ENCODE measurements at regions not wholly inside any gene's neighbourhood (a gene's known extent, or its start where the extent isn't known, plus 50 kb on each side); places are given as distances from the start of the nearest gene placed in this dataset.

- H4K20me1 ChIP-seq (replicated peaks; ENCODE audit: control insufficient read depth, extremely low read depth, insufficient read depth, low read length): no peaks in the 10 kb centered on the region
- DNase-seq (ENCODE audit: low read depth, low spot score) (no peak), FAIRE-seq (no peak)
- H3K79me2 ChIP-seq (ENCODE audit: control insufficient read depth, insufficient read depth, low read length): no peaks in the 10 kb centered on the region
- no peak overlapping the region for H3K4me2 ChIP-seq (ENCODE audit: insufficient read depth, low read length)
- H3K9me3 ChIP-seq (replicated peaks; ENCODE audit: control insufficient read depth, insufficient read depth, low read length): peaks cover 6% of the 10 kb centered on the region
- no TSS peak for BruUV-seq (replicated peaks)
- H3K4me3 ChIP-seq (replicated peaks in 1 of 3; ENCODE audit: insufficient read depth in 1 of 3, low read depth in 1 of 3, low read length in 3 of 3): no peak overlapping the region
- dilution Hi-C loops (cut with MboI; ENCODE audit: extremely low pct_ligation_motif_present, low sequenced_read_pairs): no loop called here
- no peak overlapping the region for H3K9ac ChIP-seq (replicated peaks; ENCODE audit: extremely low read depth, insufficient read depth, low read length)
- H3K36me3 ChIP-seq (ENCODE audit: control insufficient read depth in 2 of 2, extremely low read depth in 1 of 2, insufficient read depth in 2 of 2, low read length in 2 of 2): no peaks in the 10 kb centered on the region
- intact Hi-C loops (cut with micrococcal nuclease): no loop called here
- TF ChIP-seq JUN (IDR thresholded peaks at IDR 0.05; ENCODE audit: borderline replicate concordance, insufficient read depth, insufficient read length, low read depth) (no peak), POLR2AphosphoS5 (IDR thresholded peaks at IDR 0.05; ENCODE audit: insufficient read depth, low read depth, low read length) (no peak), GATA2 (IDR thresholded peaks at IDR 0.05; ENCODE audit: insufficient read depth, insufficient read length, low read depth, low read length) (no peak), FOS (IDR thresholded peaks at IDR 0.05; ENCODE audit: borderline replicate concordance, insufficient read depth, low read length) (no peak), POLR2A (IDR thresholded peaks at IDR 0.05; ENCODE audit: low read depth, low read length) (no peak), MAX (IDR thresholded peaks at IDR 0.05; ENCODE audit: insufficient read depth, insufficient read length) (no peak), EZH2 (IDR thresholded peaks at IDR 0.05; ENCODE audit: borderline replicate concordance, low read depth, low read length, severe bottlenecking) (no peak)
- no peaks in the 10 kb centered on the region for H3K4me1 ChIP-seq (ENCODE audit: control insufficient read depth, extremely low read depth, insufficient read depth, low read length)
- no peaks in the 10 kb centered on the region for H3K9me1 ChIP-seq (replicated peaks; ENCODE audit: control insufficient read depth, extremely low read depth, insufficient read depth, low read length)
- ChIA-PET CTCF (no interaction called here), POLR2A (no interaction called here)
- H3K27ac ChIP-seq (ENCODE audit: insufficient read depth, low read depth, low read length): no peak overlapping the region
- no peaks in the 10 kb centered on the region for H3K27me3 ChIP-seq (ENCODE audit: control insufficient read depth in 2 of 2, insufficient read depth in 2 of 2, low read length in 2 of 2)
- no peak overlapping the region for H2AFZ ChIP-seq (ENCODE audit: low read depth, low read length)
Measured at GRCh38 chr11:101321222-101321621, 191.6 kb upstream of the PGR start.

GRCh38 chr11:101306721-101307120, 177.1 kb upstream of the PGR start:
- H2AFZ ChIP-seq (ENCODE audit: low read depth, low read length): no peak overlapping the region
- no peaks in the 10 kb centered on the region for H3K36me3 ChIP-seq (ENCODE audit: control insufficient read depth in 2 of 2, extremely low read depth in 1 of 2, insufficient read depth in 2 of 2, low read length in 2 of 2)
- dilution Hi-C loops (cut with MboI; ENCODE audit: extremely low pct_ligation_motif_present, low sequenced_read_pairs): no loop called here
- CTCF ChIA-PET: no interaction called here
- DNase-seq (ENCODE audit: low read depth, low spot score) (no peak), FAIRE-seq (no peak)
- H3K9me3 ChIP-seq (replicated peaks; ENCODE audit: control insufficient read depth, insufficient read depth, low read length): peaks cover 2% of the 10 kb centered on the region
- BruUV-seq (replicated peaks): no TSS peak
- H3K4me3 ChIP-seq (replicated peaks in 1 of 3; ENCODE audit: insufficient read depth in 1 of 3, low read depth in 1 of 3, low read length in 3 of 3): no peak overlapping the region
- POLR2A ChIA-PET: no interaction called here
- no peaks in the 10 kb centered on the region for H3K79me2 ChIP-seq (ENCODE audit: control insufficient read depth, insufficient read depth, low read length)
- H3K4me2 ChIP-seq (ENCODE audit: insufficient read depth, low read length): no peak overlapping the region
- intact Hi-C loops (cut with micrococcal nuclease): no loop called here
- H3K9me1 ChIP-seq (replicated peaks; ENCODE audit: control insufficient read depth, extremely low read depth, insufficient read depth, low read length): no peaks in the 10 kb centered on the region
- H3K4me1 ChIP-seq (ENCODE audit: control insufficient read depth, extremely low read depth, insufficient read depth, low read length): no peaks in the 10 kb centered on the region
- H4K20me1 ChIP-seq (replicated peaks; ENCODE audit: control insufficient read depth, extremely low read depth, insufficient read depth, low read length): no peaks in the 10 kb centered on the region
- no peak overlapping the region for H3K9ac ChIP-seq (replicated peaks; ENCODE audit: extremely low read depth, insufficient read depth, low read length)
- H3K27me3 ChIP-seq (ENCODE audit: control insufficient read depth in 2 of 2, insufficient read depth in 2 of 2, low read length in 2 of 2): no peaks in the 10 kb centered on the region
- no peak for TF ChIP-seq MYC (IDR thresholded peaks at IDR 0.05; ENCODE audit: low read depth, low read length)
- TF ChIP-seq POLR2AphosphoS5 (IDR thresholded peaks at IDR 0.05; ENCODE audit: insufficient read depth, low read depth, low read length): no peak
- no peak for TF ChIP-seq JUN (IDR thresholded peaks at IDR 0.05; ENCODE audit: borderline replicate concordance, insufficient read depth, insufficient read length, low read depth)
- no peak for TF ChIP-seq MAX (IDR thresholded peaks at IDR 0.05; ENCODE audit: insufficient read depth, insufficient read length)
- TF ChIP-seq EZH2 (IDR thresholded peaks at IDR 0.05; ENCODE audit: borderline replicate concordance, low read depth, low read length, severe bottlenecking): no peak
- TF ChIP-seq CTCF (IDR thresholded peaks at IDR 0.05; ENCODE audit: extremely low read depth in 1 of 2, insufficient read depth in 1 of 2, low read depth in 1 of 2, low read length in 2 of 2): no peak
- TF ChIP-seq FOS (IDR thresholded peaks at IDR 0.05; ENCODE audit: borderline replicate concordance, insufficient read depth, low read length): no peak
- no peak for TF ChIP-seq POLR2A (IDR thresholded peaks at IDR 0.05; ENCODE audit: low read depth, low read length)
- TF ChIP-seq GATA2 (IDR thresholded peaks at IDR 0.05; ENCODE audit: insufficient read depth, insufficient read length, low read depth, low read length): no peak
- H3K27ac ChIP-seq (ENCODE audit: insufficient read depth, low read depth, low read length): no peak overlapping the region
